BE2C (cell line): ENCODE measurements at regions not wholly inside any gene's neighbourhood (a gene's known extent, or its start where the extent isn't known, plus 50 kb on each side); places are given as distances from the start of the nearest gene placed in this dataset.

ENCODE experiments used
- DNase-seq: peaks from one replicate; pipeline ENCODE4 v3.0.0-alpha.2; 2020
- H3K27me3 ChIP-seq: fragments of 250-450 bp; sonication (Bioruptor Pico); 2 replicates; pipeline ENCODE4 v1.5.1; 2020; ENCODE audit warnings: mild to moderate bottlenecking
- H3K36me3 ChIP-seq: fragments of 250-450 bp; sonication (Bioruptor Pico); 2 replicates; pipeline ENCODE4 v1.5.1; 2020; ENCODE audit warnings: mild to moderate bottlenecking
- H3K4me1 ChIP-seq: fragments of 250-450 bp; sonication (Bioruptor Pico); 2 replicates; pipeline ENCODE4 v1.5.1; 2020
- H3K4me3 ChIP-seq: 2 replicates; pipeline ENCODE4 v1.5.1; 2011; ENCODE audit warnings: low read depth, low read length
- H3K9me3 ChIP-seq: fragments of 250-450 bp; sonication (Bioruptor Pico); 2 replicates; pipeline ENCODE4 v1.5.1; 2020
- CTCF ChIP-seq: IDR thresholded peaks from 2 replicates; pipeline ENCODE4 v1.5.1; 2012; ENCODE audit warnings: mild to moderate bottlenecking, low read depth, low read length

GRCh38 chr2:175465101-175465500, 283.6 kb upstream of the ATP5MC3 start:
- H3K4me1 ChIP-seq: no peaks in the 10 kb centered on the region
- DNase-seq: no peak
- no peaks in the 10 kb centered on the region for H3K27me3 ChIP-seq
- TF ChIP-seq CTCF: no peak
- H3K9me3 ChIP-seq: no peaks in the 10 kb centered on the region
- H3K36me3 ChIP-seq: no peaks in the 10 kb centered on the region
- H3K4me3 ChIP-seq: no peak overlapping the region

GRCh38 chr2:175464311-175464670, 282.8 kb upstream of the ATP5MC3 start:
- H3K27me3 ChIP-seq: no peaks in the 10 kb centered on the region
- TF ChIP-seq CTCF: no peak
- no peak for DNase-seq
- H3K9me3 ChIP-seq: no peaks in the 10 kb centered on the region
- no peaks in the 10 kb centered on the region for H3K4me1 ChIP-seq
- H3K36me3 ChIP-seq: no peaks in the 10 kb centered on the region
- no peak overlapping the region for H3K4me3 ChIP-seq

- H3K9me3 ChIP-seq: no peaks in the 10 kb centered on the region
- no peaks in the 10 kb centered on the region for H3K36me3 ChIP-seq
- no peaks in the 10 kb centered on the region for H3K4me1 ChIP-seq
- H3K27me3 ChIP-seq: no peaks in the 10 kb centered on the region
- no peak overlapping the region for H3K4me3 ChIP-seq
- no peak for DNase-seq
- no peak for TF ChIP-seq CTCF
These were observed 282.2 kb upstream of the ATP5MC3 start for GRCh38 chr2:175463589-175464310.

GRCh38 chr2:175463169-175463568, 281.7 kb upstream of the ATP5MC3 start:
- no peaks in the 10 kb centered on the region for H3K9me3 ChIP-seq
- H3K4me1 ChIP-seq: no peaks in the 10 kb centered on the region
- no peaks in the 10 kb centered on the region for H3K27me3 ChIP-seq
- H3K36me3 ChIP-seq: no peaks in the 10 kb centered on the region
- TF ChIP-seq CTCF: no peak
- DNase-seq: no peak
- H3K4me3 ChIP-seq: no peak overlapping the region

DNA sequence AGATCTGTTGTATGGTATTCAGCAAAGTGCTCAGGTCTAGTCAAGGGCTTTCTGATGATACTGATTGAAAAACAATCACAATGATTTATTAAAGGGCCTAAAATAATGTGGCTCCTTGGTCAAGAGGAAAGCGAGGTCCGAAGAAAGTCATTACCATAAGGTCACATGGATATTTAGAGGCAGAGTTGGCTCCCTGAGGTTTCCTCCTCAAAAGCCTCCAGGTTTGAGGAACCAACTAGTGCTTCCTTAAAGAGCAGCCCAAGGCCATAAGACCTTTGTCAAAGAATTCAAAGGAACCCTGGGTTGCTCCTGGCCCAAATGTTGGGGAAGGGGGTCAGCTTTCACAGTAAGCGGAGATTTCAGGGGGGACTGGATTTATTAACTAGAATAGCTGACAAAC, 280.7 kb upstream of the ATP5MC3 start:
- no peaks in the 10 kb centered on the region for H3K36me3 ChIP-seq
- H3K4me1 ChIP-seq: no peaks in the 10 kb centered on the region
- H3K27me3 ChIP-seq: no peaks in the 10 kb centered on the region
- no peaks in the 10 kb centered on the region for H3K9me3 ChIP-seq
- DNase-seq: no peak
- TF ChIP-seq CTCF: no peak
- no peak overlapping the region for H3K4me3 ChIP-seq

- Histone ChIP-seq H3K9me3 (no peaks in the 10 kb centered on the region), H3K4me1 (no peaks in the 10 kb centered on the region), H3K4me3 (no peak overlapping the region), H3K27me3 (no peaks in the 10 kb centered on the region), H3K36me3 (no peaks in the 10 kb centered on the region)
- no peak for TF ChIP-seq CTCF
- DNase-seq: no peak
These were observed 280.3 kb upstream of the ATP5MC3 start for GRCh38 chr2:175461839-175462238.
